Peyer's patch (tissue), 4 donors: ENCODE measurements at regions not wholly inside any gene's neighbourhood (a gene's known extent, or its start where the extent isn't known, plus 50 kb on each side); places are given as distances from the start of the nearest gene placed in this dataset.
"Not testable (repeated sequence)": the region's sequence is repeated elsewhere in the genome, so short reads cannot be mapped to it uniquely, and the experiment has no call there.

ENCODE experiments used
- DNase-seq, 3 donors: peaks; one replicate each; pipeline ENCODE4 v3.0.0-alpha.2; 2017 to 2019
- H3K27ac ChIP-seq, 4 donors: fragments of 200-600 bp; sonication (generic); one replicate each; pipeline ENCODE4 v1.5.1; 2016 to 2019
- H3K27me3 ChIP-seq, 2 donors: fragments of 200-600 bp; sonication (generic); one replicate each; pipeline ENCODE4 v1.5.1; 2019
- H3K36me3 ChIP-seq, 3 donors: fragments of 200-600 bp; sonication (generic); one replicate each; pipeline ENCODE4 v1.5.1; 2016 to 2019
- H3K4me1 ChIP-seq, 4 donors: fragments of 200-600 bp; sonication (generic); one replicate each; pipeline ENCODE4 v1.5.1; 2016 to 2019
- H3K4me3 ChIP-seq, 4 donors: fragments of 200-600 bp; sonication (generic); 1 replicate in 3 of 4; 2 replicates in 1 of 4; pipeline ENCODE4 v1.5.1; 2016 to 2019; ENCODE audit warnings: mild to moderate bottlenecking in 1 of 4
- H3K9me3 ChIP-seq, 4 donors: fragments of 200-600 bp; sonication (generic); one replicate each; pipeline ENCODE4 v1.5.1; 2016 to 2019; ENCODE audit warnings: mild to moderate bottlenecking in 1 of 4
- CTCF ChIP-seq, 6 experiments: fragments of 450-650 bp in 4 of 6; fragments of 200-600 bp in 2 of 6; sonication (generic) in 1 of 6; IDR thresholded peaks; one replicate each; pipeline ENCODE4 v1.5.1; 2017 to 2019; ENCODE audit warnings: antibody characterized with exemption in 6 of 6, mild to moderate bottlenecking in 3 of 6, moderate library complexity in 1 of 6
- POLR2A ChIP-seq, 2 donors: fragments of 450-650 bp; IDR thresholded peaks; one replicate each; pipeline ENCODE4 v1.5.1; 2017; ENCODE audit warnings: antibody characterized with exemption in 2 of 2, mild to moderate bottlenecking in 2 of 2, moderate library complexity in 2 of 2

GRCh38 chr3:8170971-8171508 lies 330.6 kb upstream of the LMCD1 start:
- Histone ChIP-seq H3K36me3 (no peaks in the 10 kb centered on the region), H3K4me3 (no peak overlapping the region), H3K27ac (no peak overlapping the region), H3K9me3 (no peaks in the 10 kb centered on the region), H3K27me3 (no peaks in the 10 kb centered on the region), H3K4me1 (no peaks in the 10 kb centered on the region)
- no peak for DNase-seq
- TF ChIP-seq CTCF (IDR thresholded peaks at IDR 0.05) (no peak), POLR2A (IDR thresholded peaks at IDR 0.05) (no peak)

- no peak for TF ChIP-seq POLR2A (IDR thresholded peaks at IDR 0.05)
- no peak for TF ChIP-seq CTCF (IDR thresholded peaks at IDR 0.05)
- H3K27ac ChIP-seq, result no peak overlapping the region
These were observed 327.7 kb upstream of the LMCD1 start for GRCh38 chr3:8173892-8174291.

GRCh38 chr3:8176759-8177483 lies 324.7 kb upstream of the LMCD1 start:
- not testable (repeated sequence) for H3K9me3 ChIP-seq, H3K4me3 ChIP-seq, H3K36me3 ChIP-seq, H3K4me1 ChIP-seq, DNase-seq, H3K27ac ChIP-seq, H3K27me3 ChIP-seq

More at GRCh38 chr3:8173892-8174291, 327.7 kb upstream of the LMCD1 start:
- no peaks in the 10 kb centered on the region for H3K9me3 ChIP-seq
- DNase-seq, result no peak
- H3K4me3 ChIP-seq, result no peak overlapping the region
- no peaks in the 10 kb centered on the region for H3K4me1 ChIP-seq
- H3K27me3 ChIP-seq, result no peaks in the 10 kb centered on the region
- no peaks in the 10 kb centered on the region for H3K36me3 ChIP-seq

GRCh38 chr3:8178516-8178915 lies 323.1 kb upstream of the LMCD1 start:
- H3K4me1 ChIP-seq, H3K9me3 ChIP-seq, H3K27ac ChIP-seq, DNase-seq, H3K4me3 ChIP-seq, H3K27me3 ChIP-seq, H3K36me3 ChIP-seq: not testable (repeated sequence)

GRCh38 chr3:8182904-8183303 lies 318.7 kb upstream of the LMCD1 start:
- no peaks in the 10 kb centered on the region for H3K36me3 ChIP-seq
- H3K4me1 ChIP-seq, result no peaks in the 10 kb centered on the region
- no peak overlapping the region for H3K4me3 ChIP-seq
- H3K27me3 ChIP-seq, result no peaks in the 10 kb centered on the region
- TF ChIP-seq POLR2A (IDR thresholded peaks at IDR 0.05) (no peak), CTCF (IDR thresholded peaks at IDR 0.05) (no peak)
- no peaks in the 10 kb centered on the region for H3K9me3 ChIP-seq
- no peak for DNase-seq
- H3K27ac ChIP-seq, result no peak overlapping the region

- Histone ChIP-seq H3K4me3 (no peak overlapping the region), H3K9me3 (no peaks in the 10 kb centered on the region), H3K27ac (no peak overlapping the region), H3K4me1 (no peaks in the 10 kb centered on the region), H3K27me3 (no peaks in the 10 kb centered on the region), H3K36me3 (no peaks in the 10 kb centered on the region)
- DNase-seq, result no peak
- TF ChIP-seq POLR2A (IDR thresholded peaks at IDR 0.05) (no peak), CTCF (IDR thresholded peaks at IDR 0.05) (no peak)
These were observed 318.0 kb upstream of the LMCD1 start for GRCh38 chr3:8183627-8184026.

- no peak overlapping the region for H3K27ac ChIP-seq
- no peaks in the 10 kb centered on the region for H3K27me3 ChIP-seq
These were observed 315.4 kb upstream of the LMCD1 start for GRCh38 chr3:8186213-8186612.

More at GRCh38 chr3:8186213-8186612, 315.4 kb upstream of the LMCD1 start:
- no peak for DNase-seq
- no peaks in the 10 kb centered on the region for H3K36me3 ChIP-seq
- no peak overlapping the region for H3K4me3 ChIP-seq
- H3K9me3 ChIP-seq, result no peaks in the 10 kb centered on the region
- TF ChIP-seq CTCF (IDR thresholded peaks at IDR 0.05) (no peak), POLR2A (IDR thresholded peaks at IDR 0.05) (no peak)
- H3K4me1 ChIP-seq, result no peaks in the 10 kb centered on the region
